ENCODE measurements at regions not wholly inside any gene's neighbourhood (a gene's known extent, or its start where the extent isn't known, plus 50 kb on each side); places are given as distances from the start of the nearest gene placed in this dataset.

- TF ChIP-seq EZH2phosphoT487 (conservative IDR thresholded peaks at IDR 0.05; ENCODE audit: low read length) (no peak), CTCF (IDR thresholded peaks at IDR 0.05; ENCODE audit: insufficient read depth, low read length, poor library complexity, severe bottlenecking) (no peak)
- H3F3A ChIP-seq (ENCODE audit: insufficient read depth), result no peaks in the 10 kb centered on the region
Observed at GRCh38 chr7:10205696-10206095, 768.0 kb upstream of the PHF14 start.

GRCh38 chr7:10210000-10210399 lies 763.7 kb upstream of the PHF14 start:
- H3F3A ChIP-seq (ENCODE audit: insufficient read depth), result no peaks in the 10 kb centered on the region
- H3K4me2 ChIP-seq (ENCODE audit: low read depth, low read length, poor library complexity, severe bottlenecking), result no peak overlapping the region
- H3K27me3 ChIP-seq (ENCODE audit: low read length), result no peaks in the 10 kb centered on the region
- H2AFZ ChIP-seq (ENCODE audit: low read depth, low read length, severe bottlenecking), result no peak overlapping the region
- H3K9me2 ChIP-seq (replicated peaks; ENCODE audit: insufficient read depth, low read length), result no peaks in the 10 kb centered on the region
- H3K27ac ChIP-seq (ENCODE audit: low read depth, low read length), result no peak overlapping the region
- no peaks in the 10 kb centered on the region for H3K79me2 ChIP-seq (ENCODE audit: insufficient read depth, low read length)
- H3K9me3 ChIP-seq (ENCODE audit: insufficient read depth, low read length), result peaks cover 8% of the 10 kb centered on the region; the same call in 1 of the 2 replicates
- no peak overlapping the region for H3K4me3 ChIP-seq (ENCODE audit: insufficient read depth, low read length, poor library complexity, severe bottlenecking)
- H4K20me1 ChIP-seq (ENCODE audit: low read depth, low read length), result no peaks in the 10 kb centered on the region
- no peak overlapping the region for H3K9ac ChIP-seq (ENCODE audit: low read length)
- no peaks in the 10 kb centered on the region for H3K36me3 ChIP-seq (ENCODE audit: low read length)
- TF ChIP-seq CTCF (IDR thresholded peaks at IDR 0.05; ENCODE audit: insufficient read depth, low read length, poor library complexity, severe bottlenecking), result no peak
- no peak for TF ChIP-seq EZH2phosphoT487 (conservative IDR thresholded peaks at IDR 0.05; ENCODE audit: low read length)

More at GRCh38 chr7:10205696-10206095, 768.0 kb upstream of the PHF14 start:
- no peaks in the 10 kb centered on the region for H3K9me2 ChIP-seq (replicated peaks; ENCODE audit: insufficient read depth, low read length)
- no peak overlapping the region for H3K4me3 ChIP-seq (ENCODE audit: insufficient read depth, low read length, poor library complexity, severe bottlenecking)
- no peak overlapping the region for H3K4me2 ChIP-seq (ENCODE audit: low read depth, low read length, poor library complexity, severe bottlenecking)
- no peaks in the 10 kb centered on the region for H3K79me2 ChIP-seq (ENCODE audit: insufficient read depth, low read length)
- no peaks in the 10 kb centered on the region for H3K36me3 ChIP-seq (ENCODE audit: low read length)
- H3K27me3 ChIP-seq (ENCODE audit: low read length), result no peaks in the 10 kb centered on the region
- H2AFZ ChIP-seq (ENCODE audit: low read depth, low read length, severe bottlenecking), result no peak overlapping the region
- no peak overlapping the region for H3K9ac ChIP-seq (ENCODE audit: low read length)
- H3K27ac ChIP-seq (ENCODE audit: low read depth, low read length), result no peak overlapping the region
- H3K9me3 ChIP-seq (ENCODE audit: insufficient read depth, low read length), result no peaks in the 10 kb centered on the region
- no peaks in the 10 kb centered on the region for H4K20me1 ChIP-seq (ENCODE audit: low read depth, low read length)

- TF ChIP-seq EZH2phosphoT487 (conservative IDR thresholded peaks at IDR 0.05; ENCODE audit: low read length) (no peak), CTCF (IDR thresholded peaks at IDR 0.05; ENCODE audit: insufficient read depth, low read length, poor library complexity, severe bottlenecking) (no peak)
- Histone ChIP-seq H3F3A (ENCODE audit: insufficient read depth) (no peaks in the 10 kb centered on the region), H2AFZ (ENCODE audit: low read depth, low read length, severe bottlenecking) (no peak overlapping the region), H3K27me3 (ENCODE audit: low read length) (no peaks in the 10 kb centered on the region), H3K9ac (ENCODE audit: low read length) (no peak overlapping the region), H3K4me2 (ENCODE audit: low read depth, low read length, poor library complexity, severe bottlenecking) (no peak overlapping the region), H3K4me3 (ENCODE audit: insufficient read depth, low read length, poor library complexity, severe bottlenecking) (no peak overlapping the region), H4K20me1 (ENCODE audit: low read depth, low read length) (no peaks in the 10 kb centered on the region), H3K27ac (ENCODE audit: low read depth, low read length) (no peak overlapping the region), H3K36me3 (ENCODE audit: low read length) (no peaks in the 10 kb centered on the region), H3K79me2 (ENCODE audit: insufficient read depth, low read length) (no peaks in the 10 kb centered on the region), H3K9me2 (replicated peaks; ENCODE audit: insufficient read depth, low read length) (no peaks in the 10 kb centered on the region), H3K9me3 (ENCODE audit: insufficient read depth, low read length) (peaks cover 8% of the 10 kb centered on the region; the same call in 1 of the 2 replicates)
Observed at GRCh38 chr7:10211016-10211415, 762.7 kb upstream of the PHF14 start.
